ENCODE measurements at regions not wholly inside any gene's neighbourhood (a gene's known extent, or its start where the extent isn't known, plus 50 kb on each side); places are given as distances from the start of the nearest gene placed in this dataset.

DNA sequence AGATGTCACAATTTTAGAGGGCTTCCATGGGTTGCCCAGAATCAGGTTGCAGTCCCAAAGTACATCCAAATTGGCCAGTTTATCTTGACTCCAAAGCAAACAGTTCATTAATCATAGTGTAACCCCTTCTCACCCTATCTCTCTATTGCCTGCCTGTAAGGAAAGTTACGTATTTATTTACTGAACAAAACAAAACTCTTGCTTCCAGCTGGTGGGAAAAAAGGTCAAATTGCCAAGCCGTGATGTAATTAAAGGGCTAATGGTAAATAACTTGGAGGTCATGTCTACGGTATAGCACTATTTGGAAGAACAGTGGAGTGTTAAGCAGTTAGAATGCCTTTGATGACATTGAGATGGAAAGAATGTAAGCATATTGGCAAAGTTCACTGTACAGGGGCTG is 214.0 kb downstream of the DLEU7 start:
- Histone ChIP-seq H3K27ac (ENCODE audit: low read depth in 1 of 2, low read length in 1 of 2) (no peak overlapping the region), H3K27me3 (ENCODE audit: control insufficient read depth in 3 of 3, insufficient read depth in 3 of 3, low read length in 2 of 3) (no peaks in the 10 kb centered on the region), H3K36me3 (ENCODE audit: control insufficient read depth in 4 of 4, insufficient read depth in 4 of 4, low read length in 4 of 4) (no peaks in the 10 kb centered on the region), H3K4me1 (ENCODE audit: control insufficient read depth in 5 of 5, insufficient read depth in 5 of 5, low read length in 5 of 5) (peaks cover 0 to 7% (median 0%) of the 10 kb centered on the region in 5 donors), H3K4me3 (no peak overlapping the region), H3K9me3 (ENCODE audit: control insufficient read depth in 4 of 4, insufficient read depth in 3 of 4, low read length in 3 of 4) (no peaks in the 10 kb centered on the region), H3K9ac (ENCODE audit: insufficient read depth in 1 of 2, low read length in 2 of 2) (no peak overlapping the region)
- WGBS, 2 donors: 80 to 82% methylated on average over 3 of the region's 3 CpGs
- TF ChIP-seq, protein P1, sequence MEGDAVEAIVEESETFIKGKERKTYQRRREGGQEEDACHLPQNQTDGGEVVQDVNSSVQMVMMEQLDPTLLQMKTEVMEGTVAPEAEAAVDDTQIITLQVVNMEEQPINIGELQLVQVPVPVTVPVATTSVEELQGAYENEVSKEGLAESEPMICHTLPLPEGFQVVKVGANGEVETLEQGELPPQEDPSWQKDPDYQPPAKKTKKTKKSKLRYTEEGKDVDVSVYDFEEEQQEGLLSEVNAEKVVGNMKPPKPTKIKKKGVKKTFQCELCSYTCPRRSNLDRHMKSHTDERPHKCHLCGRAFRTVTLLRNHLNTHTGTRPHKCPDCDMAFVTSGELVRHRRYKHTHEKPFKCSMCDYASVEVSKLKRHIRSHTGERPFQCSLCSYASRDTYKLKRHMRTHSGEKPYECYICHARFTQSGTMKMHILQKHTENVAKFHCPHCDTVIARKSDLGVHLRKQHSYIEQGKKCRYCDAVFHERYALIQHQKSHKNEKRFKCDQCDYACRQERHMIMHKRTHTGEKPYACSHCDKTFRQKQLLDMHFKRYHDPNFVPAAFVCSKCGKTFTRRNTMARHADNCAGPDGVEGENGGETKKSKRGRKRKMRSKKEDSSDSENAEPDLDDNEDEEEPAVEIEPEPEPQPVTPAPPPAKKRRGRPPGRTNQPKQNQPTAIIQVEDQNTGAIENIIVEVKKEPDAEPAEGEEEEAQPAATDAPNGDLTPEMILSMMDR (IDR thresholded peaks at IDR 0.05; ENCODE audit: control extremely low read depth, extremely low read depth): no peak
- ATAC-seq (ENCODE audit: insufficient read depth, low FRiP score) (no peak), DNase-seq (peak; percentile 57 to 90 (median 85))

DNA sequence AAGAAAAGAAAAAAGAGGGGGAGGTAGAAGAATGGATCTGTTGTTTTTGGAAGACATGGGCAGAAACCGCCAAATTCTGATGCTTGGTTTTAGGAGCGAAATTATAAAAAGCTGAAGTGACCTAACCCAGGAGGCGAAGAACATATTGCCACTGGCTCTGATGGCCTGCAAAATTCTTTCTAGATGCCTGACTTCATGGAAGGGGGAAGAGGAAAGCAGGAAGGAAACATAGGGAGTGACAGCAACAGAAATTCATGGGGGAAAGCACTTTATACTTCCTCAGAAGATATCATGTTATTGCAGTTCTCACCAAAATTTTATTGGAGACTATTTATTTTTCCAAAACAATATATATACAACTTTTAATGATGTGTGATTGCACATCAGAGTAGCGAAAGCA is 213.5 kb downstream of the DLEU7 start:
- H3K27me3 ChIP-seq (ENCODE audit: control insufficient read depth in 3 of 3, insufficient read depth in 3 of 3, low read length in 2 of 3): no peaks in the 10 kb centered on the region
- H3K4me1 ChIP-seq (ENCODE audit: control insufficient read depth in 5 of 5, insufficient read depth in 5 of 5, low read length in 5 of 5): peaks cover 0 to 7% (median 0%) of the 10 kb centered on the region in 5 donors
- H3K9ac ChIP-seq (ENCODE audit: insufficient read depth in 1 of 2, low read length in 2 of 2): no peak overlapping the region
- H3K36me3 ChIP-seq (ENCODE audit: control insufficient read depth in 4 of 4, insufficient read depth in 4 of 4, low read length in 4 of 4): no peaks in the 10 kb centered on the region
- no peak overlapping the region for H3K4me3 ChIP-seq
- H3K27ac ChIP-seq (ENCODE audit: low read depth in 1 of 2, low read length in 1 of 2): no peak overlapping the region
- no peaks in the 10 kb centered on the region for H3K9me3 ChIP-seq (ENCODE audit: control insufficient read depth in 4 of 4, insufficient read depth in 3 of 4, low read length in 3 of 4)
- WGBS, 2 donors: 79 to 83% methylated on average over 4 of the region's 4 CpGs
- peak; percentile 26 to 78 (median 77) for DNase-seq
- TF ChIP-seq, protein P1 (IDR thresholded peaks at IDR 0.05; ENCODE audit: control extremely low read depth, extremely low read depth): no peak
- no peak for ATAC-seq (ENCODE audit: insufficient read depth, low FRiP score)

DNA sequence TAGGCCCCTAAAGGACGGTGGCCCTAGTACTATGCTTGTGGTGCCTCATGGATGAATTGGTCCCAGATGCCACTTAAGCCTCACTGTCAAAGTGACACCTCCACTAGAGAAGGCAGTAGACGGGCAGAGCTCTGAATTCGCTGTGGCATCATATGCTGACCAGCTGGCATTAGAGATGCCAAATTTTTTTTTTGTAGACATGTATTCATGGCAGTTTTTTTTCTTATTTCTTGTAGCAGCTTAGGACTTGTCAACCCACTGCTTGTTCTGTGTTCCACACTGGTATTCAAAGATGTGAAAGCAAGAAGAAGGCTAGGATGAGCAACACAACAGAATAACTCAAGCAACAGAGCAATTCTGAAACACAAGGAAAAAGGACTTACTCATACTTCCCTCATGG is 212.5 kb downstream of the DLEU7 start:
- no peak overlapping the region for H3K9ac ChIP-seq (ENCODE audit: insufficient read depth in 1 of 2, low read length in 2 of 2)
- WGBS, 2 donors: 92 to 98% methylated on average over 3 of the region's 3 CpGs

More for the DNA sequence above, 212.5 kb downstream of the DLEU7 start:
- Histone ChIP-seq H3K4me3 (no peak overlapping the region), H3K27me3 (ENCODE audit: control insufficient read depth in 3 of 3, insufficient read depth in 3 of 3, low read length in 2 of 3) (no peaks in the 10 kb centered on the region), H3K4me1 (ENCODE audit: control insufficient read depth in 5 of 5, insufficient read depth in 5 of 5, low read length in 5 of 5) (peaks cover 0 to 11% (median 1%) of the 10 kb centered on the region in 5 donors), H3K36me3 (ENCODE audit: control insufficient read depth in 4 of 4, insufficient read depth in 4 of 4, low read length in 4 of 4) (no peaks in the 10 kb centered on the region), H3K27ac (ENCODE audit: low read depth in 1 of 2, low read length in 1 of 2) (no peak overlapping the region), H3K9me3 (ENCODE audit: control insufficient read depth in 4 of 4, insufficient read depth in 3 of 4, low read length in 3 of 4) (no peaks in the 10 kb centered on the region)
- ATAC-seq (ENCODE audit: insufficient read depth, low FRiP score) (no peak), DNase-seq (no peak)
- TF ChIP-seq, protein P1 (IDR thresholded peaks at IDR 0.05; ENCODE audit: control extremely low read depth, extremely low read depth): no peak

All from lung (tissue), 11 donors.